WTC11 (cell line): ENCODE measurements at regions not wholly inside any gene's neighbourhood (a gene's known extent, or its start where the extent isn't known, plus 50 kb on each side); places are given as distances from the start of the nearest gene placed in this dataset.

ENCODE experiments used
- ATF2 ChIP-seq: sonication (generic); formaldehyde crosslinking; IDR thresholded peaks from 2 replicates; pipeline ENCODE4 v1.8.1; 2022; ENCODE audit warnings: low read depth, missing genetic modification reagents, borderline replicate concordance
- CREB1 ChIP-seq: sonication (generic); formaldehyde crosslinking; IDR thresholded peaks from 2 replicates; pipeline ENCODE4 v1.8.0; 2023; ENCODE audit warnings: mild to moderate bottlenecking, missing genetic modification reagents
- CTCF ChIP-seq: fragments of 200-600 bp; IDR thresholded peaks from 2 replicates; pipeline ENCODE4 v1.8.0; 2022; ENCODE audit warnings: antibody characterized with exemption
- E2F4 ChIP-seq: sonication (generic); formaldehyde crosslinking; IDR thresholded peaks from 2 replicates; pipeline ENCODE4 v1.8.1; 2022; ENCODE audit warnings: low read depth, mild to moderate bottlenecking, moderate library complexity, missing genetic modification reagents, borderline replicate concordance
- JUN ChIP-seq: sonication (generic); formaldehyde crosslinking; IDR thresholded peaks from 2 replicates; pipeline ENCODE4 v1.8.0; 2023; ENCODE audit warnings: mild to moderate bottlenecking, missing genetic modification reagents
- MAX ChIP-seq: sonication (generic); formaldehyde crosslinking; IDR thresholded peaks from 2 replicates; pipeline ENCODE4 v1.8.0; 2022; ENCODE audit warnings: mild to moderate bottlenecking, missing genetic modification reagents
- NR2C2 ChIP-seq: sonication (generic); formaldehyde crosslinking; IDR thresholded peaks from 2 replicates; pipeline ENCODE4 v1.8.0; 2022; ENCODE audit warnings: mild to moderate bottlenecking, missing genetic modification reagents
- SP1 ChIP-seq: sonication (generic); formaldehyde crosslinking; conservative IDR thresholded peaks from 2 replicates; pipeline ENCODE4 v1.8.1; 2022; ENCODE audit warnings: missing genetic modification reagents
- ZNF138 ChIP-seq: sonication (generic); formaldehyde crosslinking; conservative IDR thresholded peaks from 2 replicates; pipeline ENCODE4 v1.8.1; 2022; ENCODE audit warnings: mild to moderate bottlenecking, moderate library complexity, missing genetic modification reagents

GRCh38 chr6:43901733-43902230, 131.8 kb downstream of the VEGFA start:
- TF ChIP-seq CTCF = no peak
- TF ChIP-seq NR2C2 = no peak
- no peak for TF ChIP-seq MAX (CRISPR knock-in tag)
- TF ChIP-seq ZNF138 (CRISPR knock-in tag) = no peak
- no peak for TF ChIP-seq SP1 (CRISPR knock-in tag)
- TF ChIP-seq E2F4 (CRISPR knock-in tag) = no peak
- TF ChIP-seq CREB1 (CRISPR knock-in tag) = no peak
- no peak for TF ChIP-seq JUN (CRISPR knock-in tag)
- no peak for TF ChIP-seq ATF2 (CRISPR knock-in tag)
